Loucy (cell line): ENCODE measurements at regions not wholly inside any gene's neighbourhood (a gene's known extent, or its start where the extent isn't known, plus 50 kb on each side); places are given as distances from the start of the nearest gene placed in this dataset.

Experiments used
- H2AFZ ChIP-seq: fragments of 200-600 bp; sonication (generic); 2 replicates; pipeline ENCODE4 v1.6.0; 2016; ENCODE audit warnings: antibody characterized with exemption, mild to moderate bottlenecking, low read length, moderate library complexity
- H3F3A ChIP-seq: fragments of 200-600 bp; 2 replicates; pipeline ENCODE4 v1.6.0; 2016; ENCODE audit warnings: antibody characterized with exemption, low read depth, mild to moderate bottlenecking
- H3K27me3 ChIP-seq: fragments of 200-600 bp; sonication (generic); 2 replicates; pipeline ENCODE4 v1.6.1; 2014; ENCODE audit warnings: low read length, mild to moderate bottlenecking; ENCODE audit not compliant: insufficient read depth, poor library complexity, severe bottlenecking
- H3K36me3 ChIP-seq: fragments of 200-600 bp; sonication (generic); 2 replicates; pipeline ENCODE4 v1.6.1; 2016; ENCODE audit warnings: low read length; ENCODE audit not compliant: insufficient read depth
- H3K4me1 ChIP-seq: fragments of 200-600 bp; sonication (generic); 2 replicates; pipeline ENCODE4 v1.5.1; 2014; ENCODE audit warnings: low read length, mild to moderate bottlenecking; ENCODE audit not compliant: insufficient read depth, poor library complexity, severe bottlenecking
- H3K4me2 ChIP-seq: fragments of 200-600 bp; sonication (generic); 2 replicates; pipeline ENCODE4 v1.6.0; 2014; ENCODE audit warnings: antibody characterized with exemption, low read length, low read depth, mild to moderate bottlenecking; ENCODE audit not compliant: poor library complexity, severe bottlenecking
- H3K4me3 ChIP-seq: fragments of 200-600 bp; sonication (generic); 2 replicates; pipeline ENCODE4 v1.5.1; 2014; ENCODE audit warnings: low read length, mild to moderate bottlenecking, mixed read lengths; ENCODE audit not compliant: poor library complexity, severe bottlenecking
- H3K79me2 ChIP-seq: fragments of 200-600 bp; sonication (generic); 2 replicates; pipeline ENCODE4 v1.6.1; 2014; ENCODE audit warnings: low read length; ENCODE audit not compliant: insufficient read depth
- H3K9ac ChIP-seq: fragments of 200-600 bp; sonication (generic); 2 replicates; pipeline ENCODE4 v1.6.0; 2014; ENCODE audit warnings: mild to moderate bottlenecking, low read depth, low read length, moderate library complexity; ENCODE audit not compliant: poor library complexity, severe bottlenecking
- H3K9me2 ChIP-seq: fragments of 200-600 bp; sonication (generic); replicated peaks from 2 replicates; pipeline ENCODE4 v1.6.1; 2016; ENCODE audit warnings: low read depth, low read length, mixed read lengths
- H3K9me3 ChIP-seq: fragments of 200-600 bp; sonication (generic); 2 replicates; pipeline ENCODE4 v1.6.1; 2014; ENCODE audit warnings: mild to moderate bottlenecking, antibody characterized with exemption, low read length, low read depth; ENCODE audit not compliant: insufficient read depth
- H4K20me1 ChIP-seq: fragments of 200-600 bp; sonication (generic); 2 replicates; pipeline ENCODE4 v1.6.0; 2014; ENCODE audit warnings: antibody characterized with exemption, low read length, mild to moderate bottlenecking; ENCODE audit not compliant: insufficient read depth, poor library complexity, severe bottlenecking
- CTCF ChIP-seq: fragments of 200-600 bp; sonication (generic); conservative IDR thresholded peaks from 2 replicates; pipeline ENCODE4 v1.5.1; 2014; ENCODE audit warnings: mild to moderate bottlenecking, antibody characterized with exemption, low read length
- EZH2phosphoT487 ChIP-seq: fragments of 200-600 bp; IDR thresholded peaks from 2 replicates; pipeline ENCODE4 v1.6.1; 2018; ENCODE audit warnings: antibody characterized with exemption, mild to moderate bottlenecking, moderate library complexity, borderline replicate concordance

- H3K4me2 ChIP-seq, result no peak overlapping the region
- H3K4me3 ChIP-seq, result no peak overlapping the region
- H3K9me2 ChIP-seq, result no peaks in the 10 kb centered on the region
- no peak overlapping the region for H2AFZ ChIP-seq
- no peaks in the 10 kb centered on the region for H3K4me1 ChIP-seq
- no peaks in the 10 kb centered on the region for H3F3A ChIP-seq
- no peak for TF ChIP-seq EZH2phosphoT487
- no peak for TF ChIP-seq CTCF
- no peaks in the 10 kb centered on the region for H3K9me3 ChIP-seq
- no peaks in the 10 kb centered on the region for H3K36me3 ChIP-seq
- no peaks in the 10 kb centered on the region for H3K79me2 ChIP-seq
- no peak overlapping the region for H3K9ac ChIP-seq
- H4K20me1 ChIP-seq, result no peaks in the 10 kb centered on the region
- no peaks in the 10 kb centered on the region for H3K27me3 ChIP-seq
Observed at GRCh38 chr5:126195410-126196100, 227.7 kb upstream of the GRAMD2B start.

- Histone ChIP-seq H3K79me2 (no peaks in the 10 kb centered on the region), H4K20me1 (no peaks in the 10 kb centered on the region), H3K4me2 (no peak overlapping the region), H3K4me3 (no peak overlapping the region), H3K4me1 (no peaks in the 10 kb centered on the region), H3F3A (no peaks in the 10 kb centered on the region), H3K9me2 (no peaks in the 10 kb centered on the region), H2AFZ (no peak overlapping the region), H3K9ac (no peak overlapping the region), H3K36me3 (no peaks in the 10 kb centered on the region), H3K9me3 (no peaks in the 10 kb centered on the region), H3K27me3 (no peaks in the 10 kb centered on the region)
- TF ChIP-seq EZH2phosphoT487, result no peak
- no peak for TF ChIP-seq CTCF
Observed at GRCh38 chr5:126198531-126198930, 224.7 kb upstream of the GRAMD2B start.

GRCh38 chr5:126199467-126199866 lies 223.7 kb upstream of the GRAMD2B start:
- no peaks in the 10 kb centered on the region for H4K20me1 ChIP-seq
- H3K4me2 ChIP-seq, result no peak overlapping the region
- TF ChIP-seq EZH2phosphoT487 (no peak), CTCF (no peak)
- H3K4me3 ChIP-seq, result no peak overlapping the region
- H3K79me2 ChIP-seq, result no peaks in the 10 kb centered on the region
- no peaks in the 10 kb centered on the region for H3K4me1 ChIP-seq
- no peak overlapping the region for H2AFZ ChIP-seq
- no peaks in the 10 kb centered on the region for H3F3A ChIP-seq
- H3K36me3 ChIP-seq, result no peaks in the 10 kb centered on the region
- no peaks in the 10 kb centered on the region for H3K9me3 ChIP-seq
- H3K9me2 ChIP-seq, result no peaks in the 10 kb centered on the region
- no peak overlapping the region for H3K9ac ChIP-seq
- no peaks in the 10 kb centered on the region for H3K27me3 ChIP-seq
